NCI-H1105 treated with DMSO at 0.1 percent for 48 hours (cell line): ENCODE measurements at regions not wholly inside any gene's neighbourhood (a gene's known extent, or its start where the extent isn't known, plus 50 kb on each side); places are given as distances from the start of the nearest gene placed in this dataset.

ENCODE experiments used
- DNase-seq: peaks from one replicate; lab custom pipeline; 2025; lab: John Stamatoyannopoulos, UW

DNA sequence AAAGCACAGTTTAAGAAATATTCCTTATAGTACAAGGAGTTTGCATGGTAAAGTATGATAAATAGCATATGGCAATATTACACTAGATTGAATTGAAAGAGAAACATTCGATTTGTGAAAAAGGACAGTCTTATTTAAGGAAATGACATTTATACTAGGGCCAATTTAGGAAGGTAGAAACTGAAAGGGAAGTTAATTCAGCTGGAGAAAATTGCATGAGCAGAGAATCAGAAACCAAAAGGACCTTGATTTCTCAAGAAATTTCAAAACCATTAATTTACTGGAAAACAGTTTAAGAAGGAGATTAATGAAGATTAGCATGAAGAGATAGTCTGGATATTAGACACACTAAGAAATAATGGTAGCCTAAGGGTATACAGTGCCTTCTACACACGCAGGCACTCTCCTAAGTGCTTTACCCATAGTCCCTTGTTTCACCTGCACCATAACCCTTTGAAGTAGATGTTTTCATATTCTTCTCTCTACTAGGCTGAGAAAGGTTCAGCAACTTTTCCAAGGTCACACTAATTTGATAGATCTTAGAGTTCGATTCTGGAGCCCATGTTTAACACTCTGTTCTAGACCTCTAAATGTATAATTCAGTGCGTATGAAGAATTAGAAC, 259.1 kb upstream of the SLIT2 start:
- no peak for DNase-seq

DNA sequence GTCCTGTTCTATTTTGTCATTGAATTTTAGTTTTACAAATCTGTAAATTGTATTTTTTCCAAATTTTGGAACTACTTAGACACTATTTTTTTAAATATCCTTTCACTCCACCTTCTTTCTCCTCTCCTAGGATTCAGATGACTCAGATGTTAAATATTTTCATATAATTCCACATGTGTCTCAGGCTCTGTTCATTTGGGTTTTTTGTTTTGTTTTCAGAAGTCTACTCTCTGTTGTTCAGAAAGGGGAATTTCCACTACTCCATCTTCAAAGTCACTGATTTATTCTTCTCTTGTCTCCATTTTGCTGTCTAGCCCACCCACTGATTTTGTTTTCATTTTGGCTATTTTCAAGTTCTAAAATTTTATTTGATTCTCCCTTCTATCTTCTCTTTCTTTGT, 264.0 kb upstream of the SLIT2 start:
- DNase-seq: no peak

DNA sequence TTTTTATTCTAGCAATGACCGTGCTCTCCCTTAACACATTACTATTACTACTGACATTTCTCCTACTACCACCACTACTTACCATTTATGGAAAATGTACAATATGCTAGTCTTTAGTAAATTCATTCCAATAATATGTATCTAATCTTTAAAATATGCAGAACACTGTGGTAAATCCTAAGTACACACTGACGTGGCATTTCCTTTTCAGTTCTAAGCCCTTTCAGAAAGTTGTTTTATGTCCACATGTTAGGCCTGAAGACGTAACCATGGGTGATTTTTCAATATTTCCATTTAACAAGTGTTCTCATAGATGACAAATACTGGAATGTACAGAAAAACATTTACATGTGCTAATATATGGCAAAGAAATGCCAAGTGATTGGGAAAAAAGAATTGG, 268.6 kb upstream of the SLIT2 start:
- DNase-seq: no peak

DNA sequence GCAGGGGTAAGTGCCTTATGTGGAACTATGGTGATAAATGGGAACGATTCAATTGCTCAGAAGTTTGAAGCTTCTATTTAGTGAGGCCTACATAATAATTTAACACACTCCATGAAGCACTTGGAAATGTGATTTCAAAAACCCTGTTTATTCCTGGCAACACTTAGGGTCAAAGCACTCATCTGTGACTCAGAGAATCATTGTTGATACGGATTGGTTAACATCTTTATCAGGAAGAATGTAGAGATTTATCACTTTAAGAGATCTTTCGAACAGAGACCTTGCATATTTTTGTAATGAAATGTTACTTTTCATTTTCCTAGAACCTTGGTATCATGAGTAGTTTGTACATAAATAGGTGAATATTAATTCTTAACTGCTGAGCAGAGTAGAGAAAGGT, 269.1 kb upstream of the SLIT2 start:
- no peak for DNase-seq

DNA sequence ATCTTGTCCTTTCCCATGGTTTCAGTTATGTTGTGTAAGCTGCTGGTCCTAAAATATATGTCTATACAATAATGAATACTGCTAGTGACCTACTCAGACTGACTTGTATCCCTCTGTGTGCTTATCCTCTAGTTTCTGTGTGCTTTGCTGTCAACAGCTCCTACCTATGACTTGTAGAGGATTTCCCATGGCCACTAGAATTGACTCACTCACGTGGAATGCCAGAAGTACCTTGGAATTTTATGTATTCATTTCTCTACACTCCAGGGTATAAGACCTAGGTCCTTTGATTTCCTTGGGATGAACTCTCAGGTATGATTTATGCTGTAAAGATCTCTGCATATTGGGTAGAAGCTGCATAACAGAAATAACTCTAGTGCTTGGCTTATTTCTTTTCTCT, 279.9 kb upstream of the SLIT2 start:
- DNase-seq: no peak

DNA sequence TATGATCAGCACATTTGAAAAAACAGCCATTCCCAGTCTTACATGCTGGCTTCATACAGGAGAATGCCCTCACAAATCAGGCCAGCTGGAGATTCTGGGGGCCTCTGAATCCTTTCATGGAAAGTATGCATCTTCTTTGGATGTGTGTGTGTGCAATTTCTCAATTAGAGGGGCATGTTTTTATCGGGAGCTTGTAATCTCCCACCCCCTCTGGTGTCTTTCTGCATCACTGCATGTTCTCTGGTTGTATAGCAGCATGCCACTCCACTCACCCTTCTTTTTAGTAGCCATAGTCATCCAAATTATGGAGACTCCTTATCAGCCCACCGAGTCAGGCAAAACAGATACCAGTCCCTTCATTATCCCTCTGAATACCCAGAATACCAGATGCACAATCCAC, 282.2 kb upstream of the SLIT2 start:
- DNase-seq: no peak

DNA sequence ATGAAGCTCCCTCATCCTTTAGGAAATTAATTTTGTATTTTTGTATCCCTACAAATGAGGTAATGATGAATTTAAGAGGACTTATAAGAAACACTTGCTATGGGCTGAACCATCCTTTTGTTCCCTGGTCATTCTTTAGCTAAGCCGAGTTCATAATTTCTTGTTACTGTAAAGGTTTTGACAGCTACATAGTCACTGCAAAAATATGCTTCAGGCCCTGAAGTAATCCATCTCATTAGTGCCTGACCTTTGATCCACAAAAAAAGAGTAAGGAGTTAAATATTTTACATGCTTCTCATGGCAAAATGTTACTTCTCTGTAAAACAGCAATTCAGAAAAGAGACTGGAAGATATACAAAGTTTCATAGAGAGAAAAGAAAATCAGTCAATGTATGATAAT, 290.6 kb upstream of the SLIT2 start:
- DNase-seq: no peak

DNA sequence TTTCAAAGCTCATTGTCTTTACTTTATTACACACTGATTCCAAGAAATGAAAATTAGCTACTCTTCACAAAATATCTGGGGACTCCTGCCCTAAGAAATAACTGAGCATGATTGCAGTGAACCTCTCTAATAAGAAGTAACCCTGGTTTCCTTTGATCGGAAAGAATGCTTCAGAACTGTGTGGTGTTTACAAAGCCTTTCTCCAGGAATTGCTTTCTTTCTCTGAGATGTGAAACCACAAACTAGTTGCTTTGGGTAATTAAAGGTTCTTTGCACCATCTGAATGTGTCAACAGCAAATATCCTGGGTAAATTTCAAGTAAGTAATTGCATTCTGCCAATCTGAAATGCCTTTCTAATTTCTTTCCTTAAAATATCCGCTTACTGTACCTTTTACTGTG, 292.9 kb upstream of the SLIT2 start:
- DNase-seq: no peak

DNA sequence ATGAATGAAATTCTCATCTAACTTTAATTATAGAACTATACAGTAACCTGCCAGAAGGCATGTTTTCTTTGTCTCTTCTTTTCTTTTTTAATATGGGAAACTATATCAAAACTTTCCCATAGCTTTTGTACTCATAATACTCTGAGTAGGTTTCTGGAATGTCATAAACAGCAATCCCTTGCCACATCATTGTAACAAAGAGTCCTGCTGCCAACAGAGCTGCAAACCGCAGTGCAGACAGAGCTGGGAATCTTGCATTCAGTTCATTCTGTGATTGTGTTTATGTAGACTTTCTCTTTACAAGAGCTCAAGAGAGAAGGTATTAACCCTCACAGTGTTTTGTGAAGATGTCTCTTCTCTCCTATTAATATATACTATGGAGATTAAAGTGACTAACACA, 304.4 kb upstream of the SLIT2 start:
- DNase-seq: no peak

DNA sequence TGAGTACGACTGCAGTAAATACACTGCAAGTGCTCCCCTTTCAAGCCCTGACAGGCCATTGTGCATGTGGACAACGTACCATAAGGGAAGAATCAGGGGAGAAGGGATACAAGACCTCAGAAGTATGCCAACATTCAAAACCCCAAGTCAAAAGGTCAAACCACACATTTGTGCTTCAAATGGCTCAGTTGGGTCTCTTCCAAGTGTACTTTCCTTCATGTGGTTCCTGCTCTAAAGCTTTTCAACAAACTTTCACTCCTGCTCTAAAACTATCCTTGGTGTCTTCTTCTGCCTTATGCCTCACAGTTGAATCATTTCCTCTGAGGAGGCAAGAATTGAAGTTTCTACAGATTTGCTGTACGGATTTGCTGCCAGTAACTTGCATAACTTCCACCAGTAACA, 305.7 kb upstream of the SLIT2 start:
- DNase-seq: peak; percentile 14

DNA sequence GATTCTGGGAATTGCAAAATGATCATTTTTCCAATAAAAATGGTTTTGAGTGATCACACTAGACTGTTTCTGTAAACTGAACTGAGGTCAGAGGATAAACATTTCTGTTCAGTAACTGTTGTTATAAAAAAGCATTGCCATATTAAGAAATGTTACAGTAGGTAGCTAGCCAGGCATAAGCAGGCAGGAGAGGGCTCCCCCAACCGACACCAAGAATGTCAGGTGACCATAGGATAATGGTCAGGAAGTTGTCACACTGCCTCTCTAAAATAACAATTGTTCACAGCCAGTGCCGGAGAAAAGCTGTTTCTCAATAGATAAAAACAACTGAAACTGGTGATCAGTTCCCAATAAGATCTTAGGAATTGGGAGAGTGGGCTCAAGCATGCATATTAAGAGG, 306.2 kb upstream of the SLIT2 start:
- no peak for DNase-seq

DNA sequence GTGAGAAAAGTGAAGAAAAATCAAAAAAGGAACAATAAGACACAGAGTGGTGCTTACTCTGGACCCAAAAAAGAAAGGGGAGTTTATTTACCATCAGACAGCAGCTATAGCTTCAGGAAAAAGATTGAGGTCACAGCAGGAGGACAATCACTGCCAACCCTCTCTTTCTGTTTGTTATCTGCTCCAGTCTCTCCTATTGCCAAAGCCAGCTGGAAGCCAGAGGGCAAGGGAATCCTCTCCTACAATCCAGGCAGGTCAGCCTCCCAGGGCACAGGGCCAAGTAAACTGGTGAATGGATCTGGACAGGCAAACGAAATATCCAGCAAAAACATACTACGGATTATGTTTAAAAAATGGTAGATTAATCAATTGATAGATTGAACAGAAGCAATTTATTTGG, 306.9 kb upstream of the SLIT2 start:
- no peak for DNase-seq

DNA sequence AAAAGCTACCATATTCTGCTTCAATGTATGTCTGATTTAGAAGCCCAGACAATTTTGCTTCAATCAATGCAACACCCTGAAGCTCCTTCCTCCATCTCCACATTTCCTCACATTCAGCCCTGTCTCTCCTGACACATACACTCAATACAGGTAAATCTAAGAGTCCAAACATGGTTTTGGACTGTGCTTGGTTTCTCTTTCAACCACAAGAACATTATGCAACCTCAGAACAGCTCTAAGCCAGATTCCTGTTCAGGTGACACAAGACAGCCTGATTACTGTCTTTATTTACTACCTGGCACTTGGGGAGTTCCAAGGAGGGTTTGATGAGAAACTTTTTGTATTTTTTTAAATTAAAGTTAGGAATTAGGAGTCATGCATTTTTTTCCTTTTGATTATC, 307.5 kb upstream of the SLIT2 start:
- DNase-seq: no peak

DNA sequence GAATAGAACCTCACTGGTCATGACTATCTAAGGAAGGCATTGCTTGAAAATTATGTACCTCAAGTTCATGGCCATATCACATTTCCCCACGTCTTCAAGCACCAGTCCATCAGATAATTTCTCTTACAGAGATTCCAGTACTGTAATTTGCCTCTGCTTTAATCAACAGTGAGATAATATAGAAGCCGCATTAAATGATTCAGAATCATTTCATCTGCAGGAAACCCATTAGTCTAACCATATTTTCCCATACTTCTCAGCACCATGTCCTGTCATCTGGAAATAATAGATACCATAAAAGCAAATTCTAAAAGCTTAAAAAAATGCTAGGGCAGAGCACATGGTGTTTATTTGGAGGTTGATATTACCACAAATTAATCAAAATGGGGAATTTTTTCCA, 310.3 kb upstream of the SLIT2 start:
- no peak for DNase-seq

DNA sequence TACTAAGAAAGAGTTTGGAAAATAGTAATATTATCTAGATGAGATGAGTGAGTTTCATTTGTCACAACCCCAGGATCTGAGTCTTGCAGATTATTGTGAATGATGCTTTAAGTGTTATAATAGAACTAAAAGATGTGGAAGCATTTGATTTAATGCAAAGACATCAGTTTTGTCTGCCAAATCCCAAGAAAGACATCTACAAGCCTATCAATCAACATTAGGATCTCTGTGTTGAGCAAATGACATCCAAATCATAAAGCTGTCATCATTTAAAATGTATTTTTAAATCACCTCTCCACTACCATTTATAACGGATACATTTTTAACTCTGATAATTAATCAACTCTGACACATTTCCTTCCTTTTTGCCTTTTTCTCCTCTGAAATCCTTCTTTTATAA, 310.8 kb upstream of the SLIT2 start:
- DNase-seq: no peak

DNA sequence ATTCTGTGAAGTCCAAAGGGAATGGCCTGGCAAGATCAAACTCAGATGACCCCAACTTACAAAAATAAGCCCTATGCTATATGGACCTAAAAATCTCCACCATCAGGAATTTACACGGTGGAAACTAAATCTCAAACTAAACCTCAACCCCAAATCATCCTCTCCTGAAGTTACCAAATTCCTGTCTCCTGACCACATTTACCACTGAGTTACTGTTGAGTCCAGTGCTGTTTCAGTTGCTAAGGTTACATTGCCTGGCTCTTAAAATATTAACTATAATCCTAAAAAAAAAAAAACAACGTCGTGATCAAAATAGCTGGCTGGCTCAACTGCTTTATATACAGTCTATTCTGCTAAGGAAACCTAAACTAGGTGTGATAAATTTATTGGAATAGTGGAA, 315.2 kb upstream of the SLIT2 start:
- DNase-seq: no peak

DNA sequence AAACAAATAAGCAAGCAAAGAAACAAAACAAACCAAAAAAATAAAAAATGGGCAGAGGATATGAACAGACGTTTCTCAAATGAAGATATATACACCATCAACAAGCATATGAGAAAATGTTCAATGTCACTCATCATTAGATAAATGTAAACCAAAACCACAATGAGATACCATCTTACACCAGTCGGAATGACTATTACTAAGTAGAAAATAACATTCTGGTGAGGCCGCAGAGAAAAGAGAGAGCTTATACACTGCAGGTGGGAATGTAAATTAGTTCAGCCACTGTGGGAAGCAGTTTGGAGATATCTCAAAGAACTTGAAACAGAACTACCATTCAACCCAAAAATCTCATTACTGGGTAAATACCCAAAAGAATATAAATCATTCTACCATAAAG, 321.0 kb upstream of the SLIT2 start:
- DNase-seq: no peak

DNA sequence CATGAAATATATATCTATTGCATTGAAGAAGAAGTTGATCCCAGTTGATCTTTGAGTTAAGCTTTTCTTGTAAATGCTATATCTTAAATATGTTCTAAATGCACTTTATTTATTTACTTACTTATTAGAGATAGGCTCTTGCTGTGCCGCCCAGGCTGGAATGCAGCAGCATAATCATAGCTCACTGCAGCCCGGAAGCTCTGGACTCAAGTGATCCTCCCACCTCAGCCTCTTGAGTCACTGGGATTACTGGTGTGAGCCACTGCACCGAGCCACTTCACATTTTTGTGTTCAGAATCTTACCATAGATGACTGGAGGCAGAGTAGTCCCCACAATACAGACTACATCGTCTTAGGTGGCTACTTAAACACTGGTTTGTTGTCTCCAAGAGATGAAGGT, 324.3 kb upstream of the SLIT2 start:
- DNase-seq: no peak

DNA sequence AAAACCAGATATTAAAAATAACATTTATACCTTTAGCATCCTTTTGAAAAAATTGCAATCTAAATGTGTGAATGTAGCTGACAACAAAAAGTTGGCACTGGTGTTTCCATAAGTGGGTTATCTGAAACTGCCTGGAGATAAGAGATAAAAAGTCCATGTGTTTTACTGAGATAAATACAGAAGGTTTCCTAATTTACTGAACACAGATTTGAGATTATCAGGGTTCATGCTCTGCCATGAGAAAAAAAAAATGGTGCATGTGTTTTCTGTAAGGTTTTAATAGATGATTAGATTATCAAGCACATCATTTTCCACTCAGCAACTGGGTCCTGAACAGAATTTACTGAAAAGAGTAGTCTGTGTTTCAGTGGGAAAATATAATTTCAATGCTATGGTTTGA, 326.2 kb upstream of the SLIT2 start:
- no peak for DNase-seq

DNA sequence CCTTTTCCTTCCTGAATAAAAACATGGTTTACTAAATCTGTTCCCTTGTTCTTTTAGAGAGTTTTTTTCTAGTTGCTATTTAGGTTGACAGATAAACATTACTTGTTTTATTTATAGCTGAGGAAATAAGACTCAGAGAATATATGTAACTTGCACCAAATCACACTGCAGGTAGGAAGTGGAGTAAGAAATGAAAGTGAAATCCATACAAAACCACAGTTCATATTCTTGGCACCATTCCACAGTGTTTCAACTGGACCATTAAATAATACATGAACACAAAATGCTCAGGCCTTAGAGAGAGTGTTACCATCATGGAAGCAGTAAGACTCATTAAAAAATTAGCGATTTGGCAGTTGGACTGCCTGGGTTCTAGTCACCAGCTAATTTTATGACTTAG, 326.9 kb upstream of the SLIT2 start:
- DNase-seq: peak; percentile 3

DNA sequence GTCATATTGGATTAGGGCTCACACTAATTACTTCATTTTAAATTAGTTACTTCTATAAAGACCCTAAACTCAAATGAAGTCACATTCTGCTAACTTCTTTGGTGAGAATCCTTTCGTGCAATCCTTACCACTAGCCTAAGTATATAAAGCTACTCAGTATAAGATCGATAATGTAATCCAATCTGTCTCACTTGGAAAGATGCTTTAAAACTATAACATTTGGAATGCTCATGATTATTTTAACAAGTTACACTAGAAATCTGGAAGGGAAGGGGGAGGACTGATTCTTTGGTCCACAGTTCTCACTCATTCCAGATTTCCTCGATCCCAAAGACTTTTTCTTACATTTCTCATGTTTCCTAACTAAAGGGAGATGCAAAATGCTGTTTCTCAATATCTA, 336.4 kb upstream of the SLIT2 start:
- DNase-seq: no peak

DNA sequence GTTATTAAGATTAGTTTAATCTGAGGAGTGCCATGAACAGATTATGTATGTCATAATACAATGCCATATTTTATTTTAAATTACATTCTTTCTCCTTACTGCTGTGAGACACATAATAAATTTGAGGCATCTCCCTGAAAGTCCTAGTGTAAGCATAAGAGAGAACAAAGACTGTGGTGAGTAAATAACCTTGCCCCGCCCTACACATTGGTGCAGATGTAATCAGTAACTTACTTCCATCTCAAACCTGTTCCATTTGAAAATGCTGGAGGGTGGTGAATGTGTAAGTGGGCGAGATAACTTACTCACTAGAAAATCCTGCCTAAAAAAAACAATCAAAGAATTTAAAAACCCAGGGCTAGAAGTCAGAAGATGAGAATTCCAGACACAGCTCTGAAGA, 338.1 kb upstream of the SLIT2 start:
- no peak for DNase-seq

DNA sequence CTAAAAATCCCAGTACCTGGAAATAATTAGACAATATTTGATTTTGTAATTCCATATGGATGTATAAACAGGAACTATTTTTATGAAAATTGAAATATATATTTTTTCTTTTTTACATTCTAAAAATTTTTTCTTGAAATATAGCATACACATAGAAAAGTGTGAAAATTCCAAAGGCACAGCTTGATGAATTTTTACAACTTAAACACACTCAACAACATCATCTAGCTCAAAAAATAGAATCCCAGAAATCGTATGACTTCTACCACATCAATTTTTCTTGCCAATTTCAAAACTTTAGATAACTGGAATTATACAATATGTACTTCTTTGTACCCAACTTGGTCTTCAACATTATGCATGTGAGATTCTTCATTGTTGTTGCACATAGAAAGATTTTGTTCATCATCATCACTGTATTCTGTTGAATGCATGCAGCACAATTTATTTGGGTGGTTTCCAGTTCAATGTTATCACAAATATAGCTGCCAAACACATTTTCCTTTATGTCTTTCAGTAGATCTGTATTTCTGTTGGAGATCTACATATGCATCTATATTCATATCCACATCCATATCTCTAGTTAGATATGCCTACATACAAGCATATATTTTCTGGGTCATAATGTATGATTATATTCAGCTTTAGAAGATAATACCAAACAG, 340.7 kb upstream of the SLIT2 start:
- DNase-seq: no peak

DNA sequence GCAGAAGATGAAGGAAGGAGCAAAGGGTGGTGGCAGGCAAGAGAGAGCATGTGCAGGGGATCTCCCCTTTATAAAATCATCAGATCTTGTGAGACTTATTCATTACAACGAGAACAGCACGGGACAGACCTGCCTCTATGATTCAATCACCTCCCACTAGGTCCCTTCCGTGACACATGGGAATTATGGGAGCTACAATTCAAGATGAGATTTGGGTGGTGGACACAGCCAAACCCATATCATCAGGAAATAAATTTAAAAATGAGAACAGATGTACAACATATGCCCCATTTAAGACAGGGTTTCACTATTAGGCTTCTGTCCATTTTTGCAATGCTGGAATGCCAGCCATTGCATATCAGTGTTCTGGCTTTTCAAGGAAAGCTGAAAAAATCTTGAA, 346.7 kb upstream of the SLIT2 start:
- no peak for DNase-seq
